Heart right ventricle (tissue), 16 donors: ENCODE measurements at regions not wholly inside any gene's neighbourhood (a gene's known extent, or its start where the extent isn't known, plus 50 kb on each side); places are given as distances from the start of the nearest gene placed in this dataset.

Experiments
- ATAC-seq, 8 donors: fragments of 200-7000 bp; cut with Tn5 transposase; one replicate each; pipeline ENCODE4 v1.9.1; 2020; ENCODE audit warnings: mild to moderate bottlenecking in 8 of 8, moderate library complexity in 8 of 8, moderate number of reproducible peaks in 1 of 8
- DNase-seq, 2 donors: peaks; one replicate each; pipeline ENCODE4 v3.0.0-alpha.2; 2020
- H3K27ac ChIP-seq, 10 donors: fragments of 200-600 bp; sonication (generic) in 2 of 10; one replicate each; pipeline versions ENCODE4 v1.5.0 to v1.8.0; 2020 to 2022; ENCODE audit warnings: mild to moderate bottlenecking in 3 of 10
- H3K27me3 ChIP-seq, 7 donors: fragments of 200-600 bp; one replicate each; pipeline ENCODE4 v1.8.0; 2021 to 2022; ENCODE audit warnings: mild to moderate bottlenecking in 2 of 7
- H3K36me3 ChIP-seq, 9 donors: fragments of 200-600 bp; sonication (generic) in 1 of 9; one replicate each; pipeline versions ENCODE4 v1.5.0 to v1.8.0; 2020 to 2022; ENCODE audit warnings: mild to moderate bottlenecking in 2 of 9
- H3K4me1 ChIP-seq, 9 donors: fragments of 200-600 bp; sonication (generic) in 1 of 9; one replicate each; pipeline versions ENCODE4 v1.5.0 to v1.8.0; 2020 to 2022; ENCODE audit warnings: mild to moderate bottlenecking in 4 of 9
- H3K4me3 ChIP-seq, 10 donors: fragments of 200-600 bp; sonication (generic) in 2 of 10; one replicate each; pipeline versions ENCODE4 v1.5.0 to v1.8.0; 2020 to 2022; ENCODE audit warnings: mild to moderate bottlenecking in 7 of 10, moderate library complexity in 2 of 10
- H3K9me3 ChIP-seq, 11 donors: fragments of 200-600 bp in 10 of 11; sonication (generic) in 2 of 11; one replicate each; pipeline versions ENCODE4 v1.5.0 to v1.8.0; 2013 to 2022; ENCODE audit warnings: mild to moderate bottlenecking in 2 of 11, control low read depth in 1 of 11, moderate library complexity in 1 of 11
- WGBS, 2 donors: extraction: QIAGEN DNeasy Blood & Tissue Kit; methylation state at CpG; one replicate each; pipeline ENCODE4 v1.1.7; 2013; ENCODE audit warnings: inconsistent platforms in 1 of 2; 5-methylcytosine and 5-hydroxymethylcytosine counted together
- intact Hi-C, 10 donors: fragments of 100-400 bp; cut with DNase I; formaldehyde crosslinking; loops; one replicate each; pipeline versions ENCODE4 v1.11.1 to v1.14.2; 2022
- TF ChIP-seq, protein P1 (sequence below), 9 donors: fragments of 200-600 bp; sonication (generic) in 2 of 9; IDR thresholded peaks; one replicate each; pipeline versions ENCODE4 v1.5.0 to v1.8.0; 2021 to 2022; ENCODE audit warnings: antibody characterized with exemption in 9 of 9, mild to moderate bottlenecking in 5 of 9, moderate library complexity in 1 of 9
- donor health status: Arrhythmogenic right ventricular cardiomyopathy.
- donor health status: ischemic (EF 13 %, LVEDD 7.1; RV severe dilation, severe dysfunction).
- donor health status: healthy with polysubstance abuse.
- donor health status: DM: no; HTN: yes; CAD: no.
- donor health status: DM: no; HTN: no; CAD: no.
- donor health status: ischemic (EF 25% LVEDD 6.9; RV normal size, moderate dysfunction).
- donor health status: ischemic (EF 25% LVEDD 5.7; RV mildly dilated, moderate dysfunction).
- donor health status: healthy.
- donor health status: DM: yes; HTN: yes; CAD: no.
- donor health status: Ischemic cardiomyopathy.
- donor health status: ischemic (EF 35%, LVEDD 5.7; RV mildly dilated, moderate dysfunction).
- donor health status: nonischemic (EF 11% LVEDD 7.7; RV severe dilation, severe dysfunction).
- donor health status: DM: yes; HTN: yes; CAD: no.
- donor health status: PGD.
- donor health status: ischemic (EF 29% LVEDD 5.4; RV normal size, mild dysfunction).
- donor health status: nonischemic (EF 23%, LVEDD 6.1; RV moderate dilation, normal function).

DNA sequence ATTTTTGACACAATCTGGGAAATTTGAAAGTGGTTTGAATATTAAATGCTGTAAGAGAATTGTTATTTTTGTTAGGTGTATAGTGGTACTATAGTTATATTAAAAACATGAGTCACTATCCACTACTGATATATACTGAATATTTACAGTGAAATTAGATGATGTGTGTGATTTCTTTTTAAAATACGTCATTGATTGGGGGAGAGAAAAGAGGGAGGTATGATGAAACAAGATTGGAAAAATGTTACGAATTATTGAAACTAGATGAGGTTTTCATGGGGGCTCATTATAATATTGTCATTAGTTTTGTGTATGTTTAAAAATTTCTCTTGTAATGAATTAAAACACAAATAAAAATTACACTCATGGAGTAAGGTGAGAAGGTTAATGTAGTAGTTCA lies 571.4 kb downstream of the HTR7 start:
- Histone ChIP-seq H3K27ac (no peak overlapping the region), H3K4me3 (no peak overlapping the region), H3K9me3 (no peaks in the 10 kb centered on the region), H3K36me3 (no peaks in the 10 kb centered on the region), H3K27me3 (peaks cover 0 to 3% (median 0%) of the 10 kb centered on the region in 7 donors), H3K4me1 (peaks cover 0 to 4% (median 0%) of the 10 kb centered on the region in 9 donors)
- WGBS, 2 donors = 89 to 92% methylated on average over 2 of the region's 2 CpGs
- intact Hi-C loops = no loop called here
- no peak for DNase-seq
- TF ChIP-seq, protein P1, sequence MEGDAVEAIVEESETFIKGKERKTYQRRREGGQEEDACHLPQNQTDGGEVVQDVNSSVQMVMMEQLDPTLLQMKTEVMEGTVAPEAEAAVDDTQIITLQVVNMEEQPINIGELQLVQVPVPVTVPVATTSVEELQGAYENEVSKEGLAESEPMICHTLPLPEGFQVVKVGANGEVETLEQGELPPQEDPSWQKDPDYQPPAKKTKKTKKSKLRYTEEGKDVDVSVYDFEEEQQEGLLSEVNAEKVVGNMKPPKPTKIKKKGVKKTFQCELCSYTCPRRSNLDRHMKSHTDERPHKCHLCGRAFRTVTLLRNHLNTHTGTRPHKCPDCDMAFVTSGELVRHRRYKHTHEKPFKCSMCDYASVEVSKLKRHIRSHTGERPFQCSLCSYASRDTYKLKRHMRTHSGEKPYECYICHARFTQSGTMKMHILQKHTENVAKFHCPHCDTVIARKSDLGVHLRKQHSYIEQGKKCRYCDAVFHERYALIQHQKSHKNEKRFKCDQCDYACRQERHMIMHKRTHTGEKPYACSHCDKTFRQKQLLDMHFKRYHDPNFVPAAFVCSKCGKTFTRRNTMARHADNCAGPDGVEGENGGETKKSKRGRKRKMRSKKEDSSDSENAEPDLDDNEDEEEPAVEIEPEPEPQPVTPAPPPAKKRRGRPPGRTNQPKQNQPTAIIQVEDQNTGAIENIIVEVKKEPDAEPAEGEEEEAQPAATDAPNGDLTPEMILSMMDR (IDR thresholded peaks at IDR 0.05) = no peak
- no peak for ATAC-seq

DNA sequence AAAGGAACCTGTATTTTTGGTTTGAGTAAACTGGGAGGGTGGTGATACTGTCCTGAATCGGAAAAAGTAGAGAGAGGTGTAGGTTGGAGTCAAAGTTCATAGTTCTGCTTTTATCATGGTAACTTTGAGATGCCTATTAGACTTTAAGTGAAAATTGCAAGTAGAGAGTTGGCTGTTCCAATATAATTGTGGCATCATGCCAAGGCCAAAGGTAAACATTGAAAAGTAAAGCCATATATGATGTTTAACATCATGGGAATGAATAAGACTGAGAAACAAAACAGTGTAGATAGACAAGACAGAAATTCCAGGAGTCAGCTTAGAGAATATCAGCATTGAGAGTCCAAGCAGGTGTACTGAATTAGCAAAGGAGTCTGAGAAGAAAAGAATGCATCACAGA lies 570.9 kb downstream of the HTR7 start:
- Histone ChIP-seq H3K4me3 (no peak overlapping the region), H3K36me3 (no peaks in the 10 kb centered on the region), H3K4me1 (peaks cover 0 to 4% (median 0%) of the 10 kb centered on the region in 9 donors), H3K27ac (no peak overlapping the region), H3K27me3 (peaks cover 0 to 3% (median 0%) of the 10 kb centered on the region in 7 donors), H3K9me3 (no peaks in the 10 kb centered on the region)
- 89 to 90% methylated on average over 1 of the region's 1 CpG for WGBS, 2 donors
- ATAC-seq (no peak), DNase-seq (no peak)
- intact Hi-C loops = no loop called here
- TF ChIP-seq, protein P1 (IDR thresholded peaks at IDR 0.05) = no peak

DNA sequence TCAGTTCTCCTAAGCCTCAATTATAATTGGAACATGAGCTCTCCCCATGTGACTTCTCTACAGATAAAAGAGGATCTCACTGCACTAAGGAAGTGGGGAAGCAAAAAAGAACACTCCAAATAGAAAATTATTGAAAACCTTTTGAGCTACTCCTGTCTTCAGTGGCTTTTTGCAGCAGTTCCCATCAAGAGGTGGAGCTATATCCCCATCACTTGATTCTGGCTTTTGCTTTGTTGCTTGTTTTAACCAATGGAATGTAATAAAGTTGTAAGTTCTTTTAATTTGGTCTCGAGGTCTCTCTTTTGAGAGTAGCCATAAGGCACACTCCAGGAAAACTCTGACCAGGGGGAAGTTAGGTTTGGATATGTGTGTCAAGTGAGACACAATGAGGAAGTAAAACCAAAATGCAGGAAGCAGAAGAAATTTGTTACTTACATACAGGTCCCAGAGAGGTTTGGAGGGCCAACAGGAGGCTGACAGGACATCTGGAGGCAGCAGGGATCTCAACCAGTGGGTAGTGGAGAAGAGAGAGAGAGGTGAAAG lies 569.4 kb downstream of the HTR7 start:
- TF ChIP-seq, protein P1 (IDR thresholded peaks at IDR 0.05) = peak in 7 of 9 donors; percentile 12 to 42 (median 23)
- intact Hi-C loops = no loop called here
- peaks cover 0 to 4% (median 0%) of the 10 kb centered on the region in 9 donors for H3K4me1 ChIP-seq
- H3K27me3 ChIP-seq = peaks cover 0 to 3% (median 0%) of the 10 kb centered on the region in 7 donors
- ATAC-seq (peak in 6 of 8 donors; percentile 25 to 72 (median 37)), DNase-seq (no peak)
- no peak overlapping the region for H3K4me3 ChIP-seq
- no peaks in the 10 kb centered on the region for H3K36me3 ChIP-seq
- no peaks in the 10 kb centered on the region for H3K9me3 ChIP-seq
- 36 to 41% methylated on average over 1 of the region's 1 CpG for WGBS, 2 donors
- H3K27ac ChIP-seq = no peak overlapping the region

DNA sequence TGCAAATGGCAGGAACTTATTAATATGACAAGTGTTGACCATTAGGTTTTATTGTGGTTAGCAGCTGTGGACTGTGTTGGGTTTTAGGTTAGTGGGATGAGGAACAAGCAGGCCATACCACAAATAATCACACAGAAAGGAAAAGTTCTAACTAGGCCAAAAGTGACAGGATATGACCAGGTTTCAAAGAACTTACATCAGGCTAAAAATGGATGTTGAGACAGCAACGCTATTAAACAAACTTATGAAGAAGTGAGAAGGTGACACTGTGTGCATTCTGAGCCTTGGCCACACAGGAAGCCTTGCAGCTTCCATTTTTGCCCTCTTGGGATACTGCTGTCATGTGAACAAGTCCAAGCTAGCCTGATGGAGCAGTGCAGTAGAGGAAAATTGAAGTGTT lies 568.8 kb downstream of the HTR7 start:
- WGBS, 2 donors = 39 to 48% methylated on average over 1 of the region's 1 CpG
- peaks cover 0 to 4% (median 0%) of the 10 kb centered on the region in 9 donors for H3K4me1 ChIP-seq
- peaks cover 0 to 3% (median 0%) of the 10 kb centered on the region in 7 donors for H3K27me3 ChIP-seq
- no peaks in the 10 kb centered on the region for H3K9me3 ChIP-seq
- no peak overlapping the region for H3K4me3 ChIP-seq
- no peaks in the 10 kb centered on the region for H3K36me3 ChIP-seq
- ATAC-seq = peak in 5 of 8 donors; percentile 9 to 68 (median 39)
- intact Hi-C loops = no loop called here
- no peak overlapping the region for H3K27ac ChIP-seq
- TF ChIP-seq, protein P1 (IDR thresholded peaks at IDR 0.05) = no peak
- DNase-seq = no peak
